HG03469 (cell line): ENCODE measurements at regions not wholly inside any gene's neighbourhood (a gene's known extent, or its start where the extent isn't known, plus 50 kb on each side); places are given as distances from the start of the nearest gene placed in this dataset.

ENCODE experiments used
- ATAC-seq: cut with Tn5 transposase; IDR thresholded peaks from one replicate; pipeline ENCODE4 v1.9.1; 2021; ENCODE audit warnings: mild to moderate bottlenecking, moderate library complexity, moderate number of reproducible peaks; ENCODE audit not compliant: unreplicated experiment

GRCh38 chr10:6781133-6781770 lies 201.2 kb upstream of the PRKCQ start:
- ATAC-seq = no peak

DNA sequence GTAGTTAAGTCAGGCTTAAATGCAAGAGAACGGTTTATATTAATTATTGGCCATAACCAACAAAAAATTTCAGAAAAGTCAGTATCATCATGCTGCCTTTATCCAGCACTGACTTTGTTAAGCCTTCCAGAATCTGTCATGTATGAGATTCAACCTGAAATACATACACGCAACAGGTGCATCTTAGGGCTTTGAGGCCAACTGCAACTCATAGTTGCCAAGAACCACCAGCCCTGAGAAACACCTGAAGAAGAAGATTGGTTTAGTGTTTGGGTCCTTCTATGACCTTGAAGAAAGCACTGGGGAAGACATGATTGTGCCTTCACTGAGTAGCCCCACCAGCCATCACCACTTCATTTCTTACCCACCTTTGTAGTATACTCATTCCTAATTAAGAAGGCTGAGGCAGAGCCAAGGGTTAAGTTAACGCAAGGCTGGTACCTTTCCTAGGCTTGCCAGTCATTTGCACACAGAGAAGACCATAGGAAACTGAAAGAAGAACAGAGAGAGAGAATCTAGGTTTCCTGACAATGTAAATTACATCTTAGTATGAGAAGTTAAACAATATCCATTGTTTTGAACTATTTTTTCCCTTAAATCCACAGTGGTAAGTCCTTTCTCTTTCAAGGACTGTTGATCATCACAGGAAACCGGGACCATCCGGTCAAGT lies 200.1 kb upstream of the PRKCQ start:
- no peak for ATAC-seq

GRCh38 chr10:6778992-6779701 lies 199.1 kb upstream of the PRKCQ start:
- no peak for ATAC-seq

- ATAC-seq = no peak
Measured at GRCh38 chr10:6776170-6776569, 196.1 kb upstream of the PRKCQ start.

DNA sequence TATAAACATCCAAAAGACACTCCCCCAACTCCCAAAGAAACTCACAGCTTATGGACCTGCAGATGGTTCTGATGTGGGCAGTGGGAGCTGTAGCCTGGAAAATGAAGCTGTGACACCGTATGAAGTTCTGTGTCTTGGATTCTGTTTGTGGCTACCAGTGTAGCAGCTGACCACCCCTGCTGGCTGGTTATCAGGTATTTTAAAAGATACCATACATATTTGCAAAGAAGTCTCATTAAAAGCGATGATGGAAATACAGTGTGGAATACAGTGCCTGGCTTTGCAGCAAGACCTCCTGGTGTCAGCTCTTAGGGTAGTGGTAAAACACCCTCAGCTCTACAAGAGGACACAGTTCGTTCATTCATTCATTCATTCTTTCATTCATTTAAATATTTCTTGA lies 194.3 kb upstream of the PRKCQ start:
- no peak for ATAC-seq

GRCh38 chr10:6771331-6771730 lies 191.3 kb upstream of the PRKCQ start:
- ATAC-seq = no peak

GRCh38 chr10:6770846-6771245 lies 190.8 kb upstream of the PRKCQ start:
- no peak for ATAC-seq

- no peak for ATAC-seq
Measured at GRCh38 chr10:6769704-6770417, 189.8 kb upstream of the PRKCQ start.

GRCh38 chr10:6766131-6766801 lies 186.2 kb upstream of the PRKCQ start:
- ATAC-seq = no peak

DNA sequence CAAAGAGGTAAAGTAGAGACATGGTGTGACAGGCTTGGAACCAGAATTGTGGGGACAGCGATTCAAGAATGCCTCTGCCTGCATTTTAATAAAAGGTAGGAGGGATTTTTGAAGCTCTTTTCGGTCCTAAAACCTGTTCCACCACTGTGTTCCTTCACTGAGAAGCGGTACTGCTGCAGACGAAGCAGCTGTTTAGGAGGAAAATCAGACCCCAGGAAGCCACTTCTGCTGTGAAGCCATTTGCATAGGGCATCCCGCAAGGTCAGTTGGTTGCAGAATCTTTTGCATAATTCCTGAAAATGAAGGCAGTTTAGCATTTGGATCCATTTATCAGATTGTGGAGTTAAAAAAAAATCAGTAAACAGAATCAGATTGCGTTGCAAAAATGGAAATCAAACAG lies 183.3 kb upstream of the PRKCQ start:
- ATAC-seq = no peak

- no peak for ATAC-seq
Measured at GRCh38 chr10:6763001-6763400, 182.9 kb upstream of the PRKCQ start.

GRCh38 chr10:6759961-6760360 lies 179.9 kb upstream of the PRKCQ start:
- no peak for ATAC-seq

- ATAC-seq = no peak
Measured at GRCh38 chr10:6757158-6757557, 177.1 kb upstream of the PRKCQ start.

DNA sequence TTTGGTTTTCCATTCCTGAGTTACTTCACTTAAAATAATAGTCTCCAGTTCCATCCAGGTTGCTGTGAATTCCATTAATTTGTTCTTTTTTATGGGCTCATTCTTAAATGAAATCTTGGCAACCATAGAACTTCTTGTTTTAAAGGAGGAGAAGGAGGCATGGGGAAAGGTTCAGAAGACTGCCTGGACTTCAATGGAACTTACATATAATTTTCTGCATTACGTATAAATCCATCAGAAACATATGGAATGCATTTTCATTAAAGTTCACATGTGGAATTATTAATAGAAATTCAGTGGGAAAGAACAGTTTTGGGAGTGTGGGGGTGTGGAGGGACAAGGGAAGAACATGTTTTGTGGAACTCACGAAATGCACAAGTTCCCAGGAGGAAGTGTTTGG lies 176.6 kb upstream of the PRKCQ start:
- ATAC-seq = no peak

DNA sequence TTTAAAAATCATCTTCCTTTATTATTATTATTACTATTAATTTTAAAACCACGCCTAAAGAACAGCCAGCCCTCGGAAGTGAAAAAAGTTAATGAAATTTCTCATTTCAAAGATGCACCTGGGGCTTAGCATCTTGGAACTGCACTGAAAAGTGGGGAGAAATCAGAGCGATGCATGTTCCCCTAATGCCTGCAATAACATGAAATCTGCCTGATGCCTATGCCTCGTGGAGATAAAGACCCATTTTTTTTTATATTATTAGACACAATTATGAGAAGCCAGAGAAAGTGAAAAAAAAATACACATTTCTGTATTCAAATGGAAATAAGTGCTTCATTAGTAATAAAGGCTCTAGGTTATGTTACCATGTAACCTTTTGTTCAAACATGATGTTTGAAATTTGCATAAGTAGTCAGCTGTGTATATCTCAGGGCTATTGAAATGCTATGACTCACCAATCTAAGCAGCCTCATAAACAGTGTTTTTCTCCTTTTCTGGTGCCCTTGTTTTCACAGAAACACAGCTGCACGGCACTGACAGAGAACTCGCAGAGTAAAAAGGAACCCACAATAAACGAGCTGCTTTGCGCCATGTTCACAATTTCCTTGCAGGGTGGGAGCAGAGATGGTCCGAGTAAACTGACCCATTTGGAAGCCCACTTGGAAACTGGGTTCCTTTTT lies 175.8 kb upstream of the PRKCQ start:
- ATAC-seq = peak; percentile 64

GRCh38 chr10:6753644-6754043 lies 173.6 kb upstream of the PRKCQ start:
- no peak for ATAC-seq

GRCh38 chr10:6751363-6751762 lies 171.3 kb upstream of the PRKCQ start:
- no peak for ATAC-seq

- ATAC-seq = no peak
Measured at GRCh38 chr10:6748981-6749635, 169.0 kb upstream of the PRKCQ start.

DNA sequence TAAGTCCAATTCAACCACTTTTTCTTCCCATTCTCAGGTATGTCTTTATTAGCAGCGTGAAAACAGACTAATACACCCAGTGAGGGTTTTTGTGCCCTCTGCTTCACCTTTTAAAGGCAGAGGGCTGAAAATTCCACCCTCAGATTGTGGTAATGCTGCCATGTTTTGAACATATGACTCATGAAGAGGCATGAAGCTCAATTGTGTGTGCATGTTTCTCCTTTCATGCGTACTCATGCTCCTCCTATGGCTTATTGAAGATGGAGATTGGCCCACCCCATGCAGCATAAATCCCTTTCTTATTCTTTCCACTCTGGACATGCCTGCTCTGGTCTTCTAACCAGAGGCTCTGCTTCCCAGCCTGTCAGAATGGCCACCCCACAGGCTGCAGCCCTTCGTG lies 168.0 kb upstream of the PRKCQ start:
- ATAC-seq = no peak

DNA sequence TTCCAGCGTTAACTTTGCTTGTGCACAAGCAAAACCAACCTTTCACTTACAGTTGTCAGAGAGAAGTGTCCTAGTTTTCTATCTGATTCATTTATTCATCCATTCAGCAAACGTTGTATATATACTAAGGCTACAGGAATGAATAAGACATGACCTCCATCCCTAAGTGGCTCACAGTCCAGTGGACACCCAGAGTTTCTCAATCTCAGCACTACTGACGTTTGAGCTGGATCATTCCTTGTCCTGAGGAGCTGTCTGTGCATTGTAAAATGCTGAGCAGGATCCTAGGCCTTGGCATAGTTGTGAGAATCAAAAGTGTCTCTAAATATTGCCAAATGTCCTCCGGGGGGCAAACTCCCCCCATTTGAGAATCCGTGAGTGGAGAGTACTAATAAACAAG lies 166.7 kb upstream of the PRKCQ start:
- no peak for ATAC-seq
